ENCODE measurements at regions not wholly inside any gene's neighbourhood (a gene's known extent, or its start where the extent isn't known, plus 50 kb on each side); places are given as distances from the start of the nearest gene placed in this dataset.
"Not testable (repeated sequence)": the region's sequence is repeated elsewhere in the genome, so short reads cannot be mapped to it uniquely, and the experiment has no call there.

DNA sequence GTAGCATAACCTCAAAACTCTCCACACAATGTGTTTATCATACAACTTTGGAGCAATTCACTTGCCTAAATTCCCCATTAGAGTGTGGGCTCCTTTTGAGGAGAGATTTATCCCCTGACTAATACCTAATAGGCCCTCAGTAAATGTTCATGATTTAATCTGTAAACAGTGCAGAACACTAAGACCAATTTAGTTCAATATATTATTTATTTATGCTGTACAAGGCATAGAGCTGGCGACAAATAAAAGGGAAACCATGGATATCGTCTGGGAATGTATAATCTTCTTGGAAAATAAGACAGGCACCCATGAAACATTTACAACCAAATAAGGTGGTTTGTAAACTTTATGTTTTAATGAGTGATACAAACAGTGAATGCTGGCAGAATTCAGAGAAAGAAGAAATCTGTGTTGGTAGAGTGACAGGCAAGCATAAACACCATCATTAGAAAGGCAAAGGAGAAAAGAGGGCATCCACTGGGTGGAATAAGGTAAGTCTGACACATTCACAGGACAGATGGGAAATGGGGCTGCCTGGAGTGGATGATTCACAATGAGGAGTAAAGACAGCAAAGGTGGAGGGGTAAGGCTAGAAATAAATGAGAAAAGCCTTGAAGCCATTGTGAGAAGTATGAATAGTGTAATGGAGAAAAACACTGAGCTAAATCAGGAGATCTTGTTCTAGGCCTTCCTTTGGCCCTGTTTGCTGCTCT lies 106.1 kb upstream of the MIR17HG start:
- DNase-seq (ENCODE audit: low spot score in 2 of 2) = no peak
- no peak for FAIRE-seq

GRCh38 chr13:91242652-91243051 lies 104.8 kb upstream of the MIR17HG start:
- no peak for DNase-seq (ENCODE audit: low spot score in 2 of 2)
- FAIRE-seq = no peak

DNA sequence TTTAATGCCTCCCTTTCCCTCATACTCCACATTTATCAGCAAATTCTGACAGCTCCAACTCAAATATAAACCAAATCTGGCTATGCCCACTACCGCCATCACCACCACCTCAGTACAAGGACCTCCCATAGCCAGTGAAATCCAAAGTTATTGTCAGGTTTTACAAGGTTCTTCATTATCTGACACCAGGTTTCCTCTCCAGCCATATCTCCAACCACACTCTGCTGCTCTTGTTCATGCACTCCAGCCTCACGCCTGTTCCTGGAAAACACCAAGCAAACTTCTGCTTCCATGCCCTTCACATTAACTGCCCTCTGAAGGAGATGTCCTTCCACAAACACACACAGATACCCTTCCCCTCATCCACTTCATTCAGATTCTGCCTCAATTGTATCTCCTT lies 102.2 kb upstream of the MIR17HG start:
- no peak for DNase-seq (ENCODE audit: low spot score in 2 of 2)
- FAIRE-seq = no peak

- peak; percentile 82 for FAIRE-seq
- peak in 1 of 2 donors; percentile 18 for DNase-seq (ENCODE audit: low spot score in 2 of 2)
These were observed 99.7 kb upstream of the MIR17HG start for GRCh38 chr13:91247768-91248167.

GRCh38 chr13:91248249-91248648 lies 99.2 kb upstream of the MIR17HG start:
- FAIRE-seq (no peak), DNase-seq (ENCODE audit: low spot score in 2 of 2) (no peak)

DNA sequence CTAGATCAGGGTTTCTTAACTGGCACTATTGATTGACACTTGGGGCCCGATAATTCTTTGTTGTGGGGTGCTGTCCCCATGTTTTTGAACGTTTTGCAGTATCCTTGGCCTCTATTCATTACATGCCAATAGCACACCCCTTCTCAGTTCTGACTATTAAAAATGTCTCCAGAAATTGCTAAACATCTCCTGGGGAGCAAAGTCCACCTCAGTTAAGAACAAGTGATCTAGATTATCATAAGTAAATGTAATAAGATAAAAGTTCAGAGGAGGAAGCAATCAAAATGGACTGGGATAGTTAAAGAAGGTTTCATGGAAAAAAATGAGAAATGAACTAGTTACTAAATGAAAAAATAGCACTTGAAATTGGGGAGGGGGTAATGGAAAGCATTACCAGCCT lies 98.1 kb upstream of the MIR17HG start:
- DNase-seq (ENCODE audit: low spot score in 2 of 2) = no peak
- no peak for FAIRE-seq

DNA sequence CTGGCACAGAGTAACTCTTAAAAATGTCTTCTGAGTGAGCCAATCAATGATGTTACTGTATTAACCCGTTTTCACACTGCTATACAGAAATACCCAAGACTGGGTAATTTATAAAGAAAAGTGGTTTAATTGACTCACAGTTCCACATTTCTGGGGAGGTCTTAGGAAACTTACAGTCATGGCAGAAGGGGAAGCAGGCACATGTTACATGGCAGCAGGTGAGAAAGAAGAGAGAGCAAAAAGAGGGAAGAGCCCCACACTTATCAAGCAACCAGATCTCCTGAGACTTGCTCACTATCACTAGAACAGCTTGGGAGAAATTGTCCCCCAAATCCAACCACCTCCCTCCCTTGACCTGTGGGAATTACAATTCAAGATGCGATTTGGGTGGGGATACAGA lies 97.6 kb upstream of the MIR17HG start:
- no peak for FAIRE-seq

GRCh38 chr13:91251573-91251972 lies 95.9 kb upstream of the MIR17HG start:
- not testable (repeated sequence) for FAIRE-seq; DNase-seq (ENCODE audit: low spot score in 2 of 2)

More for the DNA sequence above, 97.6 kb upstream of the MIR17HG start:
- DNase-seq (ENCODE audit: low spot score in 2 of 2) = no peak

DNA sequence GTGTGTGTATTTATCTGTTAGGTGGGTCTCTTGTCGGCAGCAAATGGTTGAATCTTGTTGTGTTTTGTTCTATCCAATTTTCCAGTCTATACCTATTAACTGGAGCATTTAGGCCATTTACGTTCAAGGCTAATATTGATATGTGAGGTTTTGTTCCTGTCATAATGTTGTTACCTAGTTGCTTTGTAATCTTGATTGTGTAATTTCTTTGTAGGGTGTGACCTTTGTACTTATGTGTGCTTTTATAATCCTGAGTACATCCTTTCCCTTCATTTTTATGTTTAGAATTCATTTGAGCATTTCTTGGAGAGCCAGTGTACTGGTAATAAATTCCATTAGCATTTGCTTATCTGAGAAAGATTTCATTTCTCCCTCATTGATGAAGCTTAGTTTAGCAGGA lies 83.0 kb upstream of the MIR17HG start:
- no peak for FAIRE-seq
- DNase-seq (ENCODE audit: low spot score in 2 of 2) = no peak

DNA sequence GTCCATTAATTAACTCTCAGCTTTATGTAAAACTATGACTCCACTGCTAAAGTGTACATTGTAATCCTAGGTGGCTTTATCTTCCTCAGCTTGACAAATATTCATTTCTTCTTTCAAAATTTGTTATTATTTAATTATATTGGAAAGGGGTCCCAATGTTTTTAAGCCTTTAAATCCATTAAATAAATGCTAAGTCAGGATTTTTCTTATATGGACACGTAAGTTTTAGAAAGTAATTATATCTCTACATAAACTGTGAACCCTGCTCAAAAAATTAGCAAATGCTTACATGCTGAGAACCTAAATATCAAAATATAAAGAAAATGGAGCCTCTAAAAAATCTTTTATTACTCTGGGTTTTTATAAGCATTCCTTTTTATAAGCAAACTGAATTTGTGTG lies 78.2 kb upstream of the MIR17HG start:
- no peak for FAIRE-seq
- DNase-seq (ENCODE audit: low spot score in 2 of 2) = no peak

- DNase-seq (ENCODE audit: low spot score in 2 of 2) (no peak), FAIRE-seq (no peak)
These were observed 77.5 kb upstream of the MIR17HG start for GRCh38 chr13:91270031-91270430.

DNA sequence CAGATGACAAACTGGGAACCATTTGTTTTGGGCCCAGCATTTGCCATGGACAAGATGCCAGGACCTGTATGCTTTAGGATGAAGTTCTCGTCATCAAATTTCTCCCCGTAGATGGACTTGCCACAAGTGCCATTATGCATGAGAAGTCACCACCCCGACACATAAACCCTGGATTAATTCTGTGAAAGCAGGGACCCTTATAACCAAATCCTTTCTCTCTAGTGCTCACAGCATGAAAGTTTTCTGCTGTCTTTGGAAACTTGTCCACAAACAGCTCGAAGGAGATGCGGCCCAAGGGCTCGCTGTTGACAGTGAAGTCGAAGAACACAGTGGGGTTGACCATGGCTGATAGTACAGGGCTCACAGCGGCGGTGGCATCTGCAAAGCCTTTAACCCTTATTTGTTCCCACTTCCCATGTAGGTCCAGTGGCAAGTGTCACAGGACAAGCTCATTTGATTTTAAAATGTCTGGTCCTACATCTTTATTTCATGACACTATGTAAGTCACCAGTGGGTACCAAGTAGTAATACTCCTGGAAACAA lies 75.2 kb upstream of the MIR17HG start:
- FAIRE-seq = no peak
- no peak for DNase-seq (ENCODE audit: low spot score in 2 of 2)

DNA sequence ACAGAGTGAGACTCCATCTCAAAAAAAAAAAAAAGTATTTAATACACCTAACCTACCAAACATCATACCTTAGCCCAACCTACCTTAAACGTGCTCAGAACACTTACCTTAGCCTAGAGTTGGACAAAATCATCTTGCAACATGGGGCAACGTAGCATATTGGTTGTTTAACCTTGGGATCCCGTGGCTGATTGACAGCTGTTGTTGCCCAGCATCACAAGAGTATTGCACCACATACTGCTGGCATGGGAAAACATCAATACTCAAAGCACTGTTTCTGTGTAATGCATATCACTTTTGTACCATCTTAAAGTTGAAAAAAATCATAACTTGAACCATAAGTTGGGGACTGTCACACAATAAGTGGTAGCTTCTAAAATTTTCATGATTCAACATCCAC lies 73.8 kb upstream of the MIR17HG start:
- DNase-seq (ENCODE audit: low spot score in 2 of 2) (no peak), FAIRE-seq (no peak)

- no peak for DNase-seq (ENCODE audit: low spot score in 2 of 2)
- FAIRE-seq = no peak
These were observed 70.3 kb upstream of the MIR17HG start for GRCh38 chr13:91277013-91277676.

DNA sequence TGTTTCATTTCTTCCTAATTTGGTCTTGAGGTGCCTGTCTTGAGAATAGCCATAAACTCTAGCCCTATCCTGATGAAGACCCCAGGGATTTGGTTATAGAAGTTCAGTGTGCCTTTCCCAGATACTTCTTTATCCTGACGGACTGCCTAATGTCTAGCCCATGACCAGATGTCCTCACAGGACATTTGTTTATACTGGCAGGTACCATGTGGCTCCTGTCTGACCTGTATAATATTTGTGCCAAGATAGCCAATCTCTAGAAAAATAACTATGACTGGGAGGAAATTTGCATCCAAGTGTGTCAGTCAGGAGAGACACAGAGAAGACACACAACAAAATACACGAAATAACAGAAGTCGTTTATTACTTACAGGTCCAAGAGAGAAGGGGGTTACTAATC lies 69.2 kb upstream of the MIR17HG start:
- DNase-seq (ENCODE audit: low spot score in 2 of 2) = no peak
- FAIRE-seq = no peak

GRCh38 chr13:91278888-91279287 lies 68.6 kb upstream of the MIR17HG start:
- no peak for DNase-seq (ENCODE audit: low spot score in 2 of 2)
- FAIRE-seq = no peak

DNA sequence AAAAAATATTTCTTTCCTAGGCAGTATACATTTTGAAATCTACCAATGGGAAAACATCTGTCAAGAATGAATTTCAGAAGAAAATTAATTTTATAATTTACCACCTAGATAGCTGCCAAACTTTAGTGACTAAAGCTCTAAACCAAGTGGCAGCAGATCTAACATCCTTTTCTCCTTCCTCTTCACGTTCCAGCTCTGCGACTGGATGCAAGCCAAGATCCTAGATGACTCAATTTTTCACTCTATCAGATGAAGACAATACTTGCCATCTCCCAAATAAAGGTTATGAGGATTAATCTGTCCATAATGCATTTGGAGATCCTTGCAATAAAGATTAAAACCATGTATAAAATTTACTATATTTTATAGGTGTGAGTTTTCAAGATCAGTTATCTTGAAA lies 66.7 kb upstream of the MIR17HG start:
- no peak for FAIRE-seq
- DNase-seq (ENCODE audit: low spot score in 2 of 2) = no peak

DNA sequence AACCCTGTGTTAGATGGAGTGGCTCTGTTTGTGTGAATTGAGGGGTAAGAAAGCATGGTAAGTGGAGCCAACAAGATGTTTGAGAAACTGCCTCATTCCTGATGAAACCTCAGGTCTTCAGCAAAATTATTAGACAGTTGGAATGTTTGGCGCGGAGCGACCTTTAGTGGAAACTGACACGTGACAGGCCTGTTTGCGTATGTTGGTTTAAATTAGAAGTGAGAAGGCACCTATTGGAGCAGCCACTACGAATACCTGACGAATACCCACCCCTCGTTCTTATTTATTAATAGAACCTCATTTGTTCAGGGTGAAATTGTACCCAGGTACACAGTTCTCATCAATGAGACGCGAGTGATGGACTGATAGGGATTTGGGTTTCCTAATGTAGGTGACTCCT lies 63.2 kb upstream of the MIR17HG start:
- DNase-seq (ENCODE audit: low spot score in 2 of 2) = no peak
- FAIRE-seq = no peak

DNA sequence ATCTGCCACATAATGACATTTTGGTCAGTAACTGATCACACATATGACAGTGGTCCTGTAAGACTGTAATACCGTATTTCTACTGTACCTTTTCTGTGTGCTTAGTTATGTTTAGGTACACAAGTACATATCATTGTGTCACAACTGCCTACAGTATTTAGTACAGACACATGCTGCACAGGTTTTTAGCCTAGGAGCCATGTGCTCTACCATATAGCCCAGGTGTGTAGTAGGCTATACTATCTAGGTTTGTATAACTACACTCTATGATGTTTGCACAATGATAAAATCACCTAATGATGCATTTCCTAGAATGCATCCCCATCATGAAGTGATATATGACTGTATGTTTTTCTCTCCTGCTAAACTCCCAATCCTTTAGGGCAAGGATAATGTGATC lies 61.2 kb upstream of the MIR17HG start:
- no peak for FAIRE-seq
- no peak for DNase-seq (ENCODE audit: low spot score in 2 of 2)

DNA sequence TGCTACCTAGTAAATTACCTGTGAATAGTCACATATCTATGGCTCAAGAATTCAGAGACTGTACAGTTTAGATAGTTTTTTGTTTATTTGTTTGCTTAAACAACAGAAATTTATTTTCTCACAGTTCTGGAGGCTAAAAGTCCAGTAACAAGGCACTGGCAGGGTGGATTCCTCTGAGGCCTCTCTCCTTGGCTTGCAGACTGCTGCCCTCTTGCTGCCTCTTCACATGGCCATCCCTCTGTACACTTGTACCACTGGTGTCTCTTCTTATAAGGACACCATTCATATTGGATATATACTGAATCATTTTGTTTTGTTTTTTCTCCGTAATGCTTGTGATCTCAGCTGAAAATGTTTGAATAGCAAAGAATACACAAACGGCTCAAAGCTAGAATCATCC lies 56.4 kb upstream of the MIR17HG start:
- DNase-seq (ENCODE audit: low spot score in 2 of 2) (no peak), FAIRE-seq (no peak)

DNA sequence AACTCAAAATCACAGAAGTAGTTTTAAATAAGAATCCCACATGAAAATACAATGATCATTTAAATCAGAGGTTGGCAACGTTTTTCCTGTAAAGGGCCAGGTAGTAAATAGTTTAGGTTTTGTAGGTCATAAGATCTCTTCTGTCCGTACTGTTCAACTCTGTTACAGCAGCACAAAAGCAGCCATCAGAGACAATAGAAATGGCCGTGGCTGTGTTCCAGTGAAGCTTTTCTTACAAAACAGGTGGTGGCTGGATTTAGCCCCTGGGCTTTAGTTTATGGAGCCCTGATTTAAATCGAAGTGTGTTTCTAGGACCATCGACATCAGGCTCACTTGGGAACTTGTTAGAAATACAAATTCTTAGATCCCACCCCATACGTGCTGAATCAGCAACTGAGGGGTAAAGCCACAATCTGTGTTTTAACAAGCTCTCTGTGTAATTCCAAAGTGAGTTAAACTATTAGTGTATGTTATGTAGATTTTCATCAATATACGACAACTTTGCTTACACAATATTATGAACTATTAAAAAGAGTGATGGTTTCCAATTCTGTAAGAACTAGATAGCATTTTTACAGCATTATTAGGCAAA lies 54.8 kb upstream of the MIR17HG start:
- no peak for DNase-seq (ENCODE audit: low spot score in 2 of 2)
- FAIRE-seq = no peak

Measured in frontal cortex (tissue), 3 donors.